Stomach (tissue), 8 donors: ENCODE measurements at regions not wholly inside any gene's neighbourhood (a gene's known extent, or its start where the extent isn't known, plus 50 kb on each side); places are given as distances from the start of the nearest gene placed in this dataset.
"Not testable (repeated sequence)": the region's sequence is repeated elsewhere in the genome, so short reads cannot be mapped to it uniquely, and the experiment has no call there.

Experiments
- DNase-seq, 2 donors: peaks; one replicate each; pipeline versions ENCODE4 v3.0.0 to v3.0.0-alpha.2; 2013 to 2019
- H3K27ac ChIP-seq, 5 donors: fragments of 200-600 bp in 4 of 5; sonication (generic) in 4 of 5; one replicate each; pipeline ENCODE4 v1.5.1; 2013 to 2019; ENCODE audit warnings: mild to moderate bottlenecking in 1 of 5, moderate library complexity in 1 of 5
- H3K27me3 ChIP-seq, 3 donors: fragments of 200-600 bp; sonication (generic); one replicate each; pipeline ENCODE4 v1.5.1; 2017 to 2019; ENCODE audit warnings: mixed run types in 1 of 3
- H3K36me3 ChIP-seq, 4 donors: fragments of 200-600 bp; sonication (generic); 1 replicate in 3 of 4; 2 replicates in 1 of 4; pipeline ENCODE4 v1.5.1; 2016 to 2019
- H3K4me1 ChIP-seq, 4 donors: fragments of 200-600 bp; sonication (generic); one replicate each; pipeline ENCODE4 v1.5.1; 2016 to 2019
- H3K4me3 ChIP-seq, 4 donors: fragments of 200-600 bp; sonication (generic) in 3 of 4; one replicate each; pipeline ENCODE4 v1.5.1; 2016 to 2019; ENCODE audit warnings: mild to moderate bottlenecking in 1 of 4
- H3K9me3 ChIP-seq, 4 donors: fragments of 200-600 bp; sonication (generic); one replicate each; pipeline ENCODE4 v1.5.1; 2016 to 2019
- EP300 ChIP-seq: sonication (generic); formaldehyde crosslinking; IDR thresholded peaks from one replicate; pipeline ENCODE4 v1.6.1; 2017; ENCODE audit warnings: antibody characterized with exemption
- POLR2A ChIP-seq, 4 donors: fragments of 450-650 bp; IDR thresholded peaks; one replicate each; pipeline ENCODE4 v1.6.1; 2016; ENCODE audit warnings: antibody characterized with exemption in 4 of 4, control low read depth in 2 of 4, mild to moderate bottlenecking in 1 of 4, moderate library complexity in 1 of 4
- POLR2AphosphoS5 ChIP-seq, 3 donors: sonication (generic); formaldehyde crosslinking; IDR thresholded peaks; one replicate each; pipeline ENCODE4 v1.6.1; 2016; ENCODE audit warnings: antibody characterized with exemption in 3 of 3
- WGBS, 5 donors: extraction: QIAGEN DNeasy Blood & Tissue Kit in 3 of 5; methylation state at CpG; one replicate each; pipeline versions ENCODE4 v1.1.5 to v1.1.7; 2013 to 2018; 5-methylcytosine and 5-hydroxymethylcytosine counted together
- intact Hi-C: fragments of 100-400 bp; cut with DNase I; formaldehyde crosslinking; loops from one replicate; pipeline ENCODE4 v1.15.1; 2023; ENCODE audit warnings: low total_unique reads
- TF ChIP-seq, protein P1 (sequence below), 7 experiments: fragments of 450-650 bp in 4 of 7; fragments of 200-600 bp in 3 of 7; sonication (generic) in 3 of 7; IDR thresholded peaks; one replicate each; pipeline ENCODE4 v1.5.1; 2016 to 2019; ENCODE audit warnings: antibody characterized with exemption in 7 of 7, control low read depth in 2 of 7, mild to moderate bottlenecking in 1 of 7
- donor health status: healthy with polysubstance abuse.
- donor health status: Bipolar disorder and iron deficiency.
- donor health status: healthy.

DNA sequence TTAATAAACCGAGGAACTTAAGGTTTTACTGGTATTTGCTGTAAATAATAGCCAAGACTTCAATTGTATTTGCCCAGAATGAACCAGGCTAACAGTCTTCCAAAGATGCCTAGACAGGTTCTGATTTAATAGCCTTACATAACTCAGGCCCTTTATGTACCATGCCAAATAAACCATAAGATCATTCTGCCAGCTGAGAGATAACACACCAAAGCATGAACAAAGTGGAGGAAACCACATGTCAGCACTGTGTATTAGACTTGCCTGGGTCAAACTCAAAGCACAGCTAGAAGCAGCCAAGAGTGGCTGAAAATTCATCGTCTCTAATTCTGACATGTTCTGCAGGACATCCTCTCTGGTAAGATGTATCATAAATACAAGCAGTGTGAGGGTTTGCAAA lies 319.3 kb upstream of the ZNF608 start:
- DNase-seq = peak in 1 of 2 donors; percentile 35
- H3K27me3 ChIP-seq = no peaks in the 10 kb centered on the region
- no peak overlapping the region for H3K27ac ChIP-seq
- WGBS, 5 donors = 15 to 37% (median 26%) methylated on average over 2 of the region's 2 CpGs
- intact Hi-C loops = no loop called here
- H3K36me3 ChIP-seq = no peaks in the 10 kb centered on the region
- H3K9me3 ChIP-seq = no peaks in the 10 kb centered on the region
- no peaks in the 10 kb centered on the region for H3K4me1 ChIP-seq
- TF ChIP-seq EP300 (no peak), POLR2A (IDR thresholded peaks at IDR 0.05) (no peak), POLR2AphosphoS5 (IDR thresholded peaks at IDR 0.05) (no peak)
- TF ChIP-seq, protein P1, sequence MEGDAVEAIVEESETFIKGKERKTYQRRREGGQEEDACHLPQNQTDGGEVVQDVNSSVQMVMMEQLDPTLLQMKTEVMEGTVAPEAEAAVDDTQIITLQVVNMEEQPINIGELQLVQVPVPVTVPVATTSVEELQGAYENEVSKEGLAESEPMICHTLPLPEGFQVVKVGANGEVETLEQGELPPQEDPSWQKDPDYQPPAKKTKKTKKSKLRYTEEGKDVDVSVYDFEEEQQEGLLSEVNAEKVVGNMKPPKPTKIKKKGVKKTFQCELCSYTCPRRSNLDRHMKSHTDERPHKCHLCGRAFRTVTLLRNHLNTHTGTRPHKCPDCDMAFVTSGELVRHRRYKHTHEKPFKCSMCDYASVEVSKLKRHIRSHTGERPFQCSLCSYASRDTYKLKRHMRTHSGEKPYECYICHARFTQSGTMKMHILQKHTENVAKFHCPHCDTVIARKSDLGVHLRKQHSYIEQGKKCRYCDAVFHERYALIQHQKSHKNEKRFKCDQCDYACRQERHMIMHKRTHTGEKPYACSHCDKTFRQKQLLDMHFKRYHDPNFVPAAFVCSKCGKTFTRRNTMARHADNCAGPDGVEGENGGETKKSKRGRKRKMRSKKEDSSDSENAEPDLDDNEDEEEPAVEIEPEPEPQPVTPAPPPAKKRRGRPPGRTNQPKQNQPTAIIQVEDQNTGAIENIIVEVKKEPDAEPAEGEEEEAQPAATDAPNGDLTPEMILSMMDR (IDR thresholded peaks at IDR 0.05) = no peak
- H3K4me3 ChIP-seq = no peak overlapping the region

DNA sequence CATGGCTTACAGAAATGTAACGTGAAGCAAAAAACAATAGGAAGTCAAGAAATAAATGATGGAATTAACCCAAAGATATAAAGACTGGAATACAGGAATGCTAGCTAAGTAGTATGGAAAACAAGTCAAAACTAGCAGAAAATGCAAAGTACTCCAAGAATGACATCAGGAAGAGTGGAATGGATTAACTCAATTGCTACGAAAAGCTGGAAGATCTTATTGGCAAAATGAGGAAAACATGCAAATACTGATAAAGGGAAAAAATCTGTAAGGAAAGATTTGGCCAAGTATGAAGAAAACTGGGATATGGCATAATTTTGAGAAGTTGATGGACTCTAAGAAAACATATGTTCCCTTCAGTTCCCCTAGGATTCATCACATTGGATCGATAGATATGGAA lies 324.5 kb upstream of the ZNF608 start:
- H3K36me3 ChIP-seq = no peaks in the 10 kb centered on the region
- no peak for DNase-seq
- peaks cover 0 to 25% (median 13%) of the 10 kb centered on the region in 4 donors for H3K9me3 ChIP-seq
- H3K4me3 ChIP-seq = no peak overlapping the region
- 89 to 94% (median 91%) methylated on average over 3 of the region's 3 CpGs for WGBS, 5 donors
- no peaks in the 10 kb centered on the region for H3K4me1 ChIP-seq
- no peaks in the 10 kb centered on the region for H3K27me3 ChIP-seq
- intact Hi-C loops = no loop called here
- TF ChIP-seq EP300 (no peak), POLR2AphosphoS5 (IDR thresholded peaks at IDR 0.05) (no peak), POLR2A (IDR thresholded peaks at IDR 0.05) (no peak)
- TF ChIP-seq, protein P1 (IDR thresholded peaks at IDR 0.05) = no peak
- no peak overlapping the region for H3K27ac ChIP-seq

DNA sequence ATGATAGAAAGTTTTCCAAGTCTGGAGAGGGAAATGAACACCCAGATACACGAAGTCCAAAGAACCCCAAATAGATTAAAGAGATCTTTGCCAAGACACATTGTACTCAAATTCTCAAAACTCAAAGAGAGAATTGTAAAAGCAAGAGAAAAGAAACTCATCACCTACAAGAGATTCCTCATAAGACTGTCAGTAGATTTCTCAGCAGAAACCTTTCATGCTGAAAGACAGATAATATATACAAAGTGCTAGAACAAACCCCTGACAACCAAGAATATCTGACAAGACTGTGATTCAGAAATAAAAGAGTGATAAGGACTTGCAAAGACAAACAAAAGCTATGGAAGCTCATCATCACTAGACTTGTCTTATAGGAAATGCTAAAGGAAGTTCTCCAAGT lies 326.7 kb upstream of the ZNF608 start:
- no peak overlapping the region for H3K27ac ChIP-seq
- no peaks in the 10 kb centered on the region for H3K27me3 ChIP-seq
- H3K36me3 ChIP-seq = no peaks in the 10 kb centered on the region
- TF ChIP-seq POLR2AphosphoS5 (IDR thresholded peaks at IDR 0.05) = no peak
- no peak for TF ChIP-seq EP300
- TF ChIP-seq POLR2A (IDR thresholded peaks at IDR 0.05) = no peak
- TF ChIP-seq, protein P1 (IDR thresholded peaks at IDR 0.05) = no peak
- H3K4me1 ChIP-seq = no peaks in the 10 kb centered on the region
- 78 to 86% (median 84%) methylated on average over 1 of the region's 1 CpG for WGBS, 5 donors
- H3K9me3 ChIP-seq = peaks cover 0 to 25% (median 13%) of the 10 kb centered on the region in 4 donors
- H3K4me3 ChIP-seq = no peak overlapping the region
- intact Hi-C loops = no loop called here
- DNase-seq = no peak

DNA sequence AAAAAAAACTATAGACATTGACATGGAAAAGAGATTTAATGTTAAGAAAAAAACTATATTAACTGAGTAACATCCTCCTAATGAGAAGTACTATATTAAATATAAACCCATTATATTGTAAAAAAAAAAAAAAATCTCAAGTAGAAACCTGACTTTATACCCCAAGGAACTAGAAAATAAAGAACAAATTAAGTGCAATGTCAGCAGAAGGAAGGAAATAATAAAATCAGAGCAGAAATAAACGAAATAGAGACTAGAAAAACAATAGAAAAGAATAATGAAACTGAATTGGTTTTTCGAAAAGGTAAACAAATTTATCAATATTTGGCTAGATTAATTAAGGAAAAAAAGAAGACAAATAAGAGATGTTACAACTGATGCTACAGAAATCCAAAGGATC lies 329.1 kb upstream of the ZNF608 start:
- Histone ChIP-seq H3K4me1 (no peaks in the 10 kb centered on the region), H3K27ac (no peak overlapping the region), H3K36me3 (no peaks in the 10 kb centered on the region), H3K9me3 (peaks cover 0 to 25% (median 13%) of the 10 kb centered on the region in 4 donors), H3K4me3 (no peak overlapping the region), H3K27me3 (no peaks in the 10 kb centered on the region)
- 68 to 85% (median 81%) methylated on average over 2 of the region's 2 CpGs for whole genome bisulfite sequencing, 5 donors
- DNase-seq = no peak
- intact Hi-C loops = no loop called here
- TF ChIP-seq POLR2A (IDR thresholded peaks at IDR 0.05) (no peak), POLR2AphosphoS5 (IDR thresholded peaks at IDR 0.05) (no peak), EP300 (no peak)
- TF ChIP-seq, protein P1 (IDR thresholded peaks at IDR 0.05) = no peak

DNA sequence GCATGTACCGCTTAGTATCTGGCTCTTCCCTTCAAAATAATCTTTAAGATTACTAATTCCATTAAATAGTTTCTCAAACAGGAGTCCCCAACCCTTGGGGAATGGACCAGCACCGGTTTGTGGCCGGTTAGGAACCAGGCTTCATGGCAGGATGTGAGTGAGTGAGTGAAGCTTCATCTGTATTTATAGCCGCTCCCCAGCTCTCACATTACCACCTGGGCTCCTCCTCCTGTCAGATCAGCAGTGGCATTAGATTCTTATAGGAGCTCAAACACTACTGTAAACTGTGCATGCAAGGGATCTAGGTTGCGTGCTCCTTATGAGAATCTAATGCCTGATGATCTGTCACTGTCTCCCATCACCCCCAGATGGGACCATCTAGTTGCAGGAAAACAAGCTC lies 332.6 kb upstream of the ZNF608 start:
- H3K27ac ChIP-seq, H3K36me3 ChIP-seq, DNase-seq, H3K9me3 ChIP-seq, H3K4me1 ChIP-seq, intact Hi-C loops, H3K4me3 ChIP-seq, H3K27me3 ChIP-seq: not testable (repeated sequence)
- WGBS, 5 donors = 94 to 99% (median 96%) methylated on average over 5 of the region's 5 CpGs
